HG02588 (cell line): ENCODE measurements at regions not wholly inside any gene's neighbourhood (a gene's known extent, or its start where the extent isn't known, plus 50 kb on each side); places are given as distances from the start of the nearest gene placed in this dataset.

Source experiments
- ATAC-seq: cut with Tn5 transposase; IDR thresholded peaks from one replicate; pipeline ENCODE4 v1.9.1; 2021; ENCODE audit warnings: mild to moderate bottlenecking, moderate library complexity; ENCODE audit not compliant: unreplicated experiment

DNA sequence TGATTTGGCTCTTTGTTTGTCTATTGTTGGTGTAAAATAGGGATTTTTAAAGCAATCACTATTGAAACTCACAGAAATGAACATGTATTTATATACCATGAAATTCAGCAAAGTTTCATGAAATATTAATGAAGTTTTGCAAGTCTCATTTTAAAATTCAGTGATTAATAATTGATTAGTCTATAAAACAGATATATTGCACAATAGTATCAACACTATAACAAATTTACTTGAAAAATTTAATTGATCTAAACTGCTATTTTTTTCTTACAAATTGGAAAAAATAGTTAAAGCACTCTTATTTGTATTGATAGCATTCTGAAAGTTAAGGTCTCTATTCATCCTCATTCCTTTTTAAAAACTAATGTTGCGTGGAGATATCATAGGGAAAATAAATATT, 121.0 kb upstream of the PCDH9 start:
- ATAC-seq, result no peak

GRCh38 chr13:67343777-67344176, 113.6 kb upstream of the PCDH9 start:
- ATAC-seq, result no peak

DNA sequence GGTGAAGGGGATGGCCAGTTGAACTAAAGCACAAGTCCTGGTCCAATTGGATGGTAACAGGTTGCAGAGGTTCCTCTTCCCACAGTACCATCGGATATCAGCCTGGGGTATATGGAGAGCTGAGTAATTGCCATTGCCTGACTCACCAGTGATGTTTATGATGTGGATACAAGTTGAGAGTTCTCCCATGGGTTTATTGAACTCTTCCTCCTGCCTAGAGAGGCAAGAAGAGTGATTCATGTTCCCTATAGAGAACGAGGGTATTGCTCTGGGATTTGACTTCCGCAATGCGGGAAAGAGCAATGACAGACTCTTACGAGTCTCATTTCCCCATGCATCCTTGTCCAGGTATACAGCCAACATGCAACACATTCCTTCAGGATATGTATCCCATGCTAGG, 111.3 kb upstream of the PCDH9 start:
- ATAC-seq, result no peak

DNA sequence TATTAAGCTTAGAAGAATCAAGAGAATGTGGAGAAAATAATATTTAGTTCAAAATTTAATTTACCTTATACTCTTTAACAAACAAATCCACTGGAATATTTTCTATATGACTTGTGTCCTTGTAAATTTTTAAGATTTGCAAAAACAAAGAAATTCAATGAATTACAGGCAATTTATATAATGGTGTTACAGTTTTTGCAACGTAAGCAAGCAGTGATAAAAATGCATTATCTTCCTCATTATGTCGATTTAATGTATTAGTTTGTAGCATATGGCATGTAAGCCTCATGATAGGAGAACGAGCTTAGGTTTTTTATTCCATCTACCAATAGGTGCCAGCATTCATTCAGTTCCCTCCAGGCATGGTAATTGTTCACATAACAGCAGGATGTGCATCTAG, 100.0 kb upstream of the PCDH9 start:
- ATAC-seq, result no peak

GRCh38 chr13:67328895-67329294, 98.8 kb upstream of the PCDH9 start:
- ATAC-seq, result no peak

GRCh38 chr13:67318860-67319259, 88.7 kb upstream of the PCDH9 start:
- no peak for ATAC-seq

GRCh38 chr13:67318398-67318797, 88.3 kb upstream of the PCDH9 start:
- no peak for ATAC-seq

DNA sequence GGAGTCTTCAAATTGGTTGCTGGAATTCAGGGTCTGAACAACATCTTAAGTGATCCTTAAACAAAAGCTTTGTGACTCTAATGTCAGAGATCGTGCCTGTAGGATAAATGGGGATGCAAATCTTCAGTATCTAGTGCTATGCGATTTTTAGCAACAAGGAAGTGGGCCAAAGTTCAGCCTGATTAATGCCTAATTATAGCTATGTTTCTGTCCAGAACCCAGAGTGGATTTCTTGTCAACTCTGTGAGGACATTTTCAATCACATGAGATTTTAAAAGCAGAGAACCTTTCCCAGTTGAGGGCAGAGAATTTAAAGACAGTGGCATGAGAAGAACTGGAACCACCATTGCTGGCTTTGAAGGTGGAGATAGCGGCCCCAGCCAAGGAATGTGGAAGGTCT, 84.3 kb upstream of the PCDH9 start:
- no peak for ATAC-seq

DNA sequence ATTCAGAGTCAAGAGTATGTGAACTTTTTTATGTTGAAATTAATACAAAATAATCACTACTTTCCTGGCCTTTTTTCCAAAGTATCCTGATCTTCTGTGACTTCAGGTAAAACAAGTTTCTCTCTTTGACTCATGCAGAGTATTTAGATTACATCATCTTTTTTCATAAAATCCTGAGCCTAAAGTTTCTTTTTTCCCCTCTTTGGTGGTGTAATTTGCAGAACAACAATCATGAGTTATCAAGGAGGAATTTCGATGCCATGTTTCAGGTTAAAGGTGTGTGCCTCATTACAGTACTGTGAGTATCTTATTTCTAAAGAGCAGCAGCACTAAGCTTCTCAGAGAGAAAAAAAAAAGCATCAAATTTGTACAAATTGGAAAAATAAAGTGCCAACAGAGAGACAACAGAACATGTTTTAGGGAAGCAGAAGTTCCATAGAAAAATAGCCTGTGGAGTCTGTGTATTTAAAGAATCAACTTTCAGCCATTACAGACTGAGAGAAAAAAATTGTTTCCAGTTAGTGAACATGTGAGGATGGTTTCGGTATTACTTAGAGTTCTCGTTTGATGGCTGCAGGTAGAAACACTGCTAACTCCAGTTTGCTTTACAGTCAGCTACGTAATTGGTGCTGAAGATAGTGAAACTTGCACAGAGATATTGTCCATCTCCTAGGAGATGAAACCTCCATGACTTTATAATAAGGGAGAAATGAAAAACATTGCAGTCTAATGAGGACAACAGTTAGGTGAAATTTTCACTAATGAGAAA, 78.1 kb upstream of the PCDH9 start:
- no peak for ATAC-seq

DNA sequence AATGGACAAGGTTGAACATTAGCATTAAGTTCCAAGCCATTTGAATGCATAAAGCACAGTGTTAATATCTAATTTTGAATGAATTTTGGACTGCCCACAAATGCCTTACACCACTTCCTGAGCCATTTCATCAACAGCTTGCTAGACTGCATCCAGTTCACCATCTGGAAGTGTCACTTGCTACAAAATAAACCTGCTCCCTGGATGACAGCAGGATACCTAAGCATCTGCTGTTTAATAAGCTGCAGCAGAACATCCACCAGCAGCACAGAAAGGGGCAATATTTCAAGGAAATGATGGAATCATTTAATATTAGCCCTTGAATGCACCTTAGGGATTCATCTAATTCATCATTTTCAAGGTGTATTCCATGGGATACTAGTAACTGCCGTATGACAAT, 76.6 kb upstream of the PCDH9 start:
- ATAC-seq, result no peak

GRCh38 chr13:67303661-67304333, 73.7 kb upstream of the PCDH9 start:
- ATAC-seq, result no peak

DNA sequence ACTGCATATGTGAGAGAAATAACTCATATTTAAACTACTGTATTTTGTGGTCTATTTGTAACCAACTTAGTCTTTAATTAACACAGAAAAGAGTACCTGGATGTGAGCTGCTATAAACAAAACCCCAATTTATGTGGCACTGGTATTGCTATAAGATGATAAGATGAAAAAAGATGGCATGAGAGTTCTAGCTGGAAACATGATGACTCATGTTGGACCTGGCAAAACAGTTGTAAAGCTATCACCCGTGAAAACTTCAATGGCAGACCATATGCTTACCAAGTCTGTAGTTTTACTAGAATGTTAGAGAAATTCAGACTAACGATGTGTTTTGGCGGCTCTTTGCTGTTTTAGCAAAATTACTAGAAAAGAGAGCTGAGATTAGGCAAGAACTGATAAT, 69.6 kb upstream of the PCDH9 start:
- ATAC-seq, result no peak

DNA sequence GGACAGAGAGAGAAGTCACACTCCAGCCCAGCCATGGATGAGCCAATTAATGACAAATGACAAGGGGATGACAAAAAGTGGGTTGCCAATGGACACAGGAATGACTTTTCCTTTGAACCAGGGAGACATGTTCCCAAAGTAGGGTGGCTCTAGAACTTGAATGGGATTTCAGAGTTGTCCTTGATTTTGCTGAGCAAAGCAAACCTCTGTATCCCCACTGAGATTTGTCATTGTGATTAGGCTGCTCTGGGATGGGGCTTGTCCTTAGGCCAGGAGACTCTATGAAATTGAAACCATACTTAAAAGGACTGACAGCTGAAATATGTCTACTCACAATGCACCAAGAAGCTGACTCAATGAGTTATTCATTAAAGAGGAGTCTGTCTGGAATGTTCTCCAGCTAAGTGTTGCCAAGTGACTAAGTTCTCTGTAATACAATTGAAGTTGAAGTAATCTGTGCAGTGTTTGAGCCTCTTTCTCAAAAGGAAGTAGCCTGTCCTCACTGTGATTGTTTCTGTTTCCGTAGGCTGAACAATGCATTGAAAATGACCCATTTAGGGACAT, 69.0 kb upstream of the PCDH9 start:
- ATAC-seq, result no peak

- no peak for ATAC-seq
Observed at GRCh38 chr13:67298297-67298696, 68.2 kb upstream of the PCDH9 start.

DNA sequence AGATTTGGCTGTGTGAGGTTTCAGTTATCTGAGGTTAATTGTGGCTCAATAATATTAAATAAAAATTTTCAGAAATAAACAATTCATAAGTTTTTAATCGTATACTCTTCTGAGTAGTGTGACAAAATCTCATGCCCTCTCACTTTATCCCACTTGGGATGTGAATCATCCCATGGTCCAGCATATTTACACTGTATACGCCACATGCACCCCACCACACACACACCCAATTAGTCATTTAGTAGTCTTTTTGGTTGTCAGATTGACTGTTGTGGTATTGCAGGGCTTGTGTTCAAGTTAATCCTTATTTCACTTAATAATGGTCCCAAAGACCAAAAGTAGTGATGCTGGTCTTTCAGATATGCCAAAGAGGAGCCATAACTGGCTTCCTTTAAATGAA, 66.4 kb upstream of the PCDH9 start:
- no peak for ATAC-seq

GRCh38 chr13:67292886-67293285, 62.8 kb upstream of the PCDH9 start:
- no peak for ATAC-seq

GRCh38 chr13:67285611-67286010, 55.5 kb upstream of the PCDH9 start:
- no peak for ATAC-seq

DNA sequence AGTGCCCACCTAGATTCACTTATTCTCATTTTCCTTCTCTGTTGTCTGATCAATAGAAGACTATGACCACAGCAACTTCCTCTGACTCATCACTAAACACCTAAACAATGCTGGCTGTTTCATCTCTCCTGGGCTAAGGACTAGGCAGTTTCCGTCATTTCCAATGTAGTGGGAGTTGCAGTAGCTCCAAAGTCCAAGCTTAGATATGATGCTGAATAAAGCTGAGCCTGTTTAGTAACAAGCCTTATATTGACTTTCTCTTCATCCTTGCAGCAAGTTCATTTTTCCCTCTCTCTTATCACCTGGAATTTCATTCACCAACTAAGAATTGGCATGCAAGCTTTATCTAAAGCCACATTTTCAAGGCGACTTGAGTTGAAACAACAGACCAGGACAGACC, 53.5 kb upstream of the PCDH9 start:
- no peak for ATAC-seq

DNA sequence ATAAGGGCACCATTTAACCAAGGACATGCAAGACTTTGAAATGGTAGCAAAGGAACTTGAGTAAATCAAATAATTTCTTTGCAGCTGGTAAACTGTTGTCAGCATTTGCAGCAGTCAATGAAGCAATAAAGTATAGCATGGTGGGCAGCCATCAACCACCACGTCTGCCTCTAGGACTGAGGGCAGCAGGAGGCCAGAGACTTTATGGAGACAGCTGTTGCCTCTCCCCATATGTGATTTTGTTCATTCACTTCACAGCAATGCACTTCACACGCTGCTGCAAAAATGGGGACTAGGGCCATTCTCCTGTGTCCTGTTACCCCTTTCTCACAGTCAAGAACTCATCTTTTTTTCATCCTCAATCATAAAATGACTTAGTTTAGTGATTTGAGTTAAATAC, 51.3 kb upstream of the PCDH9 start:
- ATAC-seq, result no peak
